Glomerular visceral epithelial cell (primary cell): ENCODE measurements at regions not wholly inside any gene's neighbourhood (a gene's known extent, or its start where the extent isn't known, plus 50 kb on each side); places are given as distances from the start of the nearest gene placed in this dataset.

Source experiments
- DNase-seq: peaks from one replicate; pipeline ENCODE4 v3.0.0-alpha.2; 2016; ENCODE audit errors: extremely low spot score

DNA sequence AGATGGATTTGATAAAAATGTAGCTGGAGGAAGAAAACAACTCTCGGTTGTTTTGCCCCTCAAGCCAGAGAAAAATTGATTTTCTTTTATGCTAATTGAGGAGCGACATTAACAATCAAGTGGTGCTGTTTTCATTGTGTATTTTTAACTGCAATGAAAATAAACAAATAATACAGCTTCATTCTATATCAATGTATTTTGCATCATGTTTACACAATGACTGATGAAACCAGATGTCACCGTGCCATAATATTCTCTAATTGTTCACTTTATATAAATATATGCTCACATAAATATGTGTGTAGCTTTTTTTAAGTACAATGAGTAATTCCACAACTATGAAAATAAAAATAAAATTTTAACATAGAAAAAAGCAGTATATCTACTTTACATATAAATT is 139.0 kb upstream of the PRDM9 start:
- no peak for DNase-seq

DNA sequence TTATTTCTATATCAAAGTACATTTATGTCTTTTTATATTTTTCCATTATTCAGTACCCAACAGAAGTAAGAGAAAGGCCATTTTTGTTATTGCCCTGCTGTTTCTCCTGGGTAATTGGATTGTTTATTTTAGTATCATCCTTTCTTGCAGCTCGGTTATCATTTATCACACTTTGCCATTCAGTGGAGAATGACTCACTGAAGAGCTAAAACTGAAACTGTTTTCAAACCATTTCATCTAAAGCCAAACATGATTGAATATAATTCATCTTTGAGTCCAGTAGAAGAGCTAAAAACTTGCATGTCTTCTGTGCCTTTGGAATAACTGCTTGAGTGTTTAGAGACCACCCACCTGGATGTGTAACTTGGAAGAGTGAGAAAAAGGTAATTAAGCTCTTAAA is 139.5 kb upstream of the PRDM9 start:
- DNase-seq: no peak

DNA sequence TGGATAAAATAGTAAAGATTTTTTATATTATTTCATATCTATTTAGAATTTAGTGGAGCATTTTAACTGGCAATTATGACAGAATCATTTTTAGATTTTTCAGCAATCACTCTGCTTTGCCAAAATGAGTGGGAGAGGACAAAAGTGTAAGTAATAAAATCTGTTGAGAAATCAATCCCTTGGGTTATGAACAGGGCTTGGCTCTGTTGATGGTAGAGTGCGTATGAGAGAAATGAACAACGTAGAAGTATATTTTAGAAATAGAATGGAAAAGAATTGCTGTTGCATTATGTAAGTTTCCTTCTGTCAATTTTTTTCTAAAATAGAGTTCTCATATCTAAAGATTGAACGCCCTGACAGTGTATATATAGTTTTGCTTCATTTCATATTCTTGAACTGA is 154.1 kb upstream of the PRDM9 start:
- no peak for DNase-seq

DNA sequence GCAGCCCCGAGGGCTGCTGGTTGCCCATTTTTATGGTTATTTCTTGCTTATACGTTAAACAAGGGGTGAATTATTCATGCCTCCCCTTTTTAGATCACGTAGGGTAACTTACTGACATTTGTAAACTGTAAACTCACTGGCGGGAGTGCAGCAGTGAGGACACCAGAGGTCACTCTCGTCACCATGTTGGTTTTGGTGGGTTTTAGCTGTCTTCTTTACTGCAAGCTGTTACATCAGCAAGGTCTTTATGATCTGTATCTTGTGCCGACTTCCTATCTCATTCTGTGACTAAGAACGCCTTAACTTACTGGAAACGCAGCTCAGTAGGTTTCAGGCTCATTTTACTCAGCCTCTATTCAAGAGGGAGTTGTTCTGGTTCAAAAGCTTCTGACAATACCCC is 155.0 kb upstream of the PRDM9 start:
- no peak for DNase-seq

DNA sequence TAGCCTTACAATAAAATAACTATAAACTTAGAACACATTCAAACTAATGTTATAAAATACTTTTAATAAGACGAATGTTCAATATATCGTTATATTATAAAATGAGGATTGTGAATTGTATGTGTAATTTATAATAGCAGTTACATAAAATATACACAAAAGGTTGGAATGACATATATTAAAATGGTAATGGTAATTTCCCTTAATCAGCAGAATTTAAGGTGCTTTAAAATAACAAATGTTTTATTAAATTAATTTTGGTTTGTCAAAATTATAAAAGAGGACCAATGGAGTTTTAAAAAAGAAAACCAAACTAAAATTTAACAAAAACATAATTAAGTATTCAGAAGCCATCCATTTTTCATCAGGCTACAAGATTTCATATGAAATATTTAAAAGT is 164.3 kb upstream of the PRDM9 start:
- DNase-seq: no peak

DNA sequence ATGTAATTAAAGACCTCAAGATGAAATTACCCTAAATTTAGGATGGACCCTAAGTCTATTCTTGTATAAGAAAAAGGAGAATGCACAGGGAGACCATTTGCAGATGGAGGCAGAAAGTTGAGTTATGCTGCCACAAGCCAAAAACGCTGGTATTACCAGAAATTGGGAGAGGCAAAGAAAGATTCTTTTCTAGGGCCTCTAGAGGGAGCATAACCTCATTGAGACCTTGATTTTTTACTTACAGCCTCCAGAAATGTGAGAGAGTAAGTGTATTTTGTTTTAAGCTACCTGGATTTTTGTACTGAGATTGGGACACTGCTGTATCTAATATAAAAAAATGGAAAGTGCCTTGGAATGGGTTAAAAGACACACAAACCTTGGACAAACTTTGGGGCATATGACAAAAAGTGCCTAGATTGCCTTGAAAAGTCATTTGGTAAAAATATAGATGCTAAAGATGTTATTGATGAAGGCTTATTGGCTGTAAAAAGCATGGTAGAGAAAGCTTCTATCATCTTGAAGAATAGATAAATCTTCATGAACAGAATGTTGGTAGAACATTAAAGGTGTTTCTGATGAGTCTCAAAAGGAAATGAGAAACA is 174.7 kb upstream of the PRDM9 start:
- DNase-seq: no peak

DNA sequence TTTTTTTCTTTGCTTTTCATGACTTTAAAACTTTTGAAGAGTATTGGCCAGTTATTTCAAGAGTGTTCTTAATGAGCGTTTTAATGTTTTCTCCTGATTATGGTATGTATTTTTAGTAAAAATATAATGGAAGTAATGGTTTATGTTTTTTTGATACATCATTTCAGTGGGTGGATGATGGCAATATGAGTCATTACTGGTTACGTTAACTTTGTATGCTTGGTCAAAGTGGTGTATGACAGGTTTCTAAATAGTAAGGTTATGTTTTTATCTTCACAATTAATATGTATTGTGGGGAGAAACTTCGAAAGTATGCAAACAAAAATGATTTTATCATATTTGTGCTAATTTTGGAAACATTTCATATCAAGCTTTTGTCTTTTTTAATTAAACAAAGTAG is 176.7 kb upstream of the PRDM9 start:
- no peak for DNase-seq

DNA sequence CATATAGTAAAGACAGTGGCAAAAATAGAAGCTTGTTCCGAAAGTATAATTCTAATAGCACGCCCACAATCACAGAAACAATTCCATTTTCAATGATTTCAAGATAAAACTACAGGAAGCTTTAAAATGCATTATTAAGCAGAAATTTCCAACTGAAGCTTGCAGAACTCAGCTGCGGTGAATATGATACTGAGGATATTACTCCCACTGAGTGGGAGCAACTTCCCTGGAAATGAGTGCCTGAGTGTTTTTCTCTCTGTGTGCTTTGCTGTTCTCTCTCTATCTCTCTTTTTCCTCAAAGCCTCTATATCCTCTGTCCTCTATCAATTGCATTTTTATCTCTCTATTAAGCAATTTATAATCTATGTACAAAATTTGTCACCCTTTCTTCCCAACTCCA is 187.5 kb upstream of the PRDM9 start:
- DNase-seq: no peak

DNA sequence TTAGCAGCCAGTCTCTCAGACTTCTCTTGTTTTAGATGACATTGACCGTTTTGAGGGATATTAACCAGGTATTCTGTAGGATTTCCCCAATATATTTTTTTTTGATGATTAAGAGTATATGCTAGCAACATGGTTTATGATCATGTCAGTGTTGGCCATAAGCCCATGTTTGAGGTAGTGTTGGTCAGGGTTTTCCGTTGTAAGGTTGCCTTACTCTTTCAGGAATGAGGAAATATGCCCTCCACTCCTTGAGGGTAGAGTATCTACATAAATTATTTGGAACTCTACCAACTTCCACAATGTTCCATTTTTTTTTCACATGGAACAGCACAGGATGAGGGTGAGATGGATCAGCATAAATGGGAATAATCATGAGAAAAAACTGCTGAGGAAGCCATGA is 188.4 kb upstream of the PRDM9 start:
- peak; percentile 23 for DNase-seq

DNA sequence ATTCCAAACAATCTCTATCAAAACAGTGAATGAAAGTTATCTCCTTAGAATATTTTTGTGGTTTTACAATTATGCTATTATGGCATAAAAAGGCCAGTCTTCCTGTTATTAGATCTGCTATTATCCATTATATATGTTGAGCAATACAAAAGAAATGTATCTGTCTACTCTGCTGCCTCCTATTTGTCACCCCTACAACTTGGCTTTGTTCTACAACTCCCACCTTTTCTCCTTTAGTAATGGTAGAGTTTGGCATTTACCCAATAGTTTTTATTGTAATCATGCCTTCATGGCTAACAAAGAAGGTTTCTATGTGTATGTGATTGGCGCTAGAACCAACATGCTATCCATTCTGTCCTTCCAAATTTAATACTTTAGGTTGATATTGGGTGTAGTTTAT is 189.2 kb upstream of the PRDM9 start:
- no peak for DNase-seq

DNA sequence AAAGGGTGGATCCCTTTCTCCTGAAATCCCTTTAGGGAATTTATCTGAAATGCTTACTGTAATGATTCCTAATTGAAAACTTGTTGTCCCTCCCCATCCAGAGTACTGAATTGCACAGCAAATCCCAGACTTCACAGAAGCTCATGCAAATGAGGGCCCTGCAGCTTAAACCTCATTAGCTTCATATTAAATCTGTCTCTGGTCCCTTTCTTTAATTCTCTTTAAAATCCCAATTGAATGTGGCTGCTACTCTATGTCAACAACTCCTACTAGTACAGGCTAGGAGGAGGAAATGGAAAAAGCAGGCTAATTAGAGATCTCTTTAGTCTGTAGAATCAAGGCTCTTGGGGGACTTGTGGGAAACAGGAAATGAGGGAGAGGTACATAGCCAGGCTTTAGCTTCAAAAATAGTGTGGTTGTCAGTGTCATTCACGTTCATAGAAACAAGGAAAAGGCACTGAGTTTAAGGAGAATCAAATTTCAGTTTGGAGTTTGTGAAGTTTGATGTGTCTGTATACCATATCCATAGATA is 191.3 kb upstream of the PRDM9 start:
- DNase-seq: no peak

DNA sequence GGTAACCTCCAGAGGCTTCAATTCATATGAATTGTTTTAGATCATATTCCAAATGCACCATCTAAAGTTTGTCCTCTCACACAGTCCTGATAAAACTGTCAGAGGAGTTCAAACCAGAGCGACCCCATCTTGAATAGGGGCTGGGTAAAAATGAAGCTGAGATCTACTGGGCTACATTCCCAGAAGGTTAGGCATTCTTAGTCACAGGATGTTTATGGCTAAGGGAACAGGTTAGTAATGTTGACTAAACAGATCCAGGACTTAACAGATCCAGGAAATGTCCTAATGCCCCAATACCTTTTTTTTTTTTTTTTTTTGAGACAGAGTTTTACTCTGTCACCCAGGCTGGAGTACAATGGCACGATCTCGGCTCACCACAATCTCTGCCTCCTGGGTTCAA is 192.6 kb upstream of the PRDM9 start:
- peak; percentile 6 for DNase-seq

DNA sequence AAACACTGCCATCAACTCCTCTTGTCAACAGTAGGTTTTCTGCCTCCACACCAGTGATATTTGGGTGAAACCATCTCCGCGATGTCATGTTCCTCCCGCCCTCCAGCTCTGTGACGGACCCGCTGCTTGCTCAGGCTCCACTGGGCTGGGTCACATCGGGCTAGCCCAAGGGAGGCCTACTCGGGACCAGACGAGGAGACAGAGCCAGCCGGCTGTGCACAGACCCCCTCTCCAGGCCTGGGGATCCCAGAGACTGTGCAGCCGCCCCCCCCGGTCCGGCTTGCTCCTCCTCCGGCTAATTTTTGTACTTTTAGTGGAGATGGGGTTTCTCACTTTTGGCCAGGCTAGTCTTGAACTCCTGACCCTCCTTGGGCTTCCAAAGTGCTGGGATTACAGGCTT is 202.4 kb upstream of the PRDM9 start:
- DNase-seq: no peak

DNA sequence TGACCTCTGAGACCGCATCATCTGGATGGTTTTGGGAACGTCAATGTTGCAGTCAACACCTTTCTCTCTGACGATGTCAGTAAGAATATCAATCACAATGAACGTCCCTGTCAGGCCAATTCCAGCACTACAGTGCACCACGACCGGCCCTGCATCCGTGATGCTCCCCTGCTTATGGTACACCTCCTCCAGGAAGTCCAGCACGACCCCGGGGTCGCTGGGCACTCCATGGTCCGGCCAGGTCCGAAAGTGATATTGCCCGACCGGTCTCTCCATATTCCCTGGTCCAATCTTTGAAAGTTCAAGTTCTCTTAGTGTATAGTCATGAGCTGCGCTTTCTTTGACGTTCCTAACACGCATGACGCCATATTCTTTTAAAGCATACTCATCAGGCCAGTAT is 203.6 kb upstream of the PRDM9 start:
- DNase-seq: no peak

DNA sequence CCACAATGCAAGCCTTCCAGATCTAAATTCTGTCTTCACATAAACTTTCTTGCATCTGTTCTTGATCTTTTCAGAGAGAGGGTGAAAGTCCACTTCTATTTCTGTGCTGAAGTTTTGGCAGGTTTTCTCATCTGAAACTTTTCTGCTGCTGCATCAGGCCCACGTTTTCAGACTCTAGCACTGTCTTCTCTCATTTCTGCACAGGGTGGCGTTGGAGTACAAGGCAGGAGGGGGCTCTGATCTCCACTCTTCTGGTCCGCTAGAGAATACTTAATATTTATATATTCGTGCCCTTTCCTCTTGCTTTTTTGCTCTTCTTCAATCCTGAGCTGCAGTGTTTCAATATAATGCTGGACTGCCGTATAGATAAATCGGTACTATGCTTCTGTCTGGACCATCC is 204.0 kb upstream of the PRDM9 start:
- DNase-seq: no peak

DNA sequence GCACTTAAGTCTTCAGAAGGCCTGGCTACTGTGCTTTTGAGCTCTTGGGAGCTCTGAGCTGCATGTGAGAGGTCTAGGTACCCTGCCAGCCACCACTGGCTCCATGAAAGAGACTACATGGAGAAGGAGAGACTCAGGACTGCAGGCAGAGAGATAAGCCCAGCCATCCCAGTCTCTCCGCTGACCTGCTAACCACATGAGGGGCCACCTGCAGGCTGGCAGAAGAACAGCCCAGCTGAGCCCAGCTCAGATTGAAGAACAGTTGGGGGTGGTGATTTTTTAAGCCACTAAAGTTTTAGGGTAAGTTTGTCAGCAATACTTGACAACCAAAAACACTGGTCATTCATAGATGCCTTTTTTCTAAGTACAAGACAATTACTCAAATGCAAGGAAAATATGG is 205.0 kb upstream of the PRDM9 start:
- no peak for DNase-seq

DNA sequence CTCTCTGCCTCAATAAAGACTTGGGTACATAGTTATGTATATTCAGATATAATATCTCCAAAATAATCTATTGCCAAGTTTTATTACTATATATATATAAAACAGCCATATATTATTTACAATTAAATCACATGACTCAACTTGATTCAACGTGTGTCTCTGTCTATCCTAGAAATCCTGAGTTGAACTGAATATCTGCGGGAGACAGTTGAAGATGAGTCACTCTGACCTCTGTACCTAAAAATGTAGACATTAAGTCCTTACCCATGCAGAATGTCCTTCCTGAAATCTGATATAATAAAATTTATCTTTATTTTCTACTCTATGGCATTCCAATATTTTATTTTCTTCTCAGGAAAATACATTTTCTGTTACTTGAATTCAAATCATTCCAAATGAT is 218.2 kb upstream of the PRDM9 start:
- no peak for DNase-seq

DNA sequence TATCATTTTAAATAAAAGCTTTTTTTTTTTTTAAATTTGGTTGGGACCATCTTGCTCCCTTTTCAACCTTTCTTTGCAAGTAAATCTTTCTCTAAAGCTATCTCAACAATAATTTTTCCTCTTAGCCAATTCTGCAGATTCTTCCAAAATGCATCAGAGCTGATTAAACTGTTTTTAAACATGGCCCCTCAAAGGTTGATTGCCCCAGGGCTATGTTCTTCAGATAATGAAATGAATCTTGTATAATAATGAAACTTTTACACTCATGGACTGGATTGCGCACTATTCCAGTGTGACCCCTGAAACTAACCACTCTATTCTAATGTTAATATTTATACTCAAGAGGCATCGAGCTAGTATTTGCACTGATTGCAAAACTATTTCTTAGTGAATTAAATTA is 222.8 kb upstream of the PRDM9 start:
- no peak for DNase-seq

DNA sequence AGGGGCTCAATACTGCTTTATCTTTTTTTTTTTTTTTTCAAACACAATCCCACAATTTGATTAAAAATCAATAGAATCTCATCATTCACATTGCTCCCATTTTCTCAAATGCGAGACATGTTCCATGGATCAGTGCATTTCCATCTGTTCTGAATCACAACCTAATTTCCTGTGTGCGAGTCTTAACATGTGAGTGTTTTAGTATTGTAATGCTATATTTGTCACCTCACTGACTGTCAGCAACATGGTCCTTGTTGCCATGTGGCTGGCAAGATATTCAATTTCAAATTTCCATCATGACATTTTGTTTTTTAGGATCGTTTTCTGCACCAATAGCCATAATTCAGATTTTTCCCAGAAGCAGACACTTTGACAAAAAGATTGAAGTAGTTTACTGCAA is 233.2 kb upstream of the PRDM9 start:
- DNase-seq: no peak

DNA sequence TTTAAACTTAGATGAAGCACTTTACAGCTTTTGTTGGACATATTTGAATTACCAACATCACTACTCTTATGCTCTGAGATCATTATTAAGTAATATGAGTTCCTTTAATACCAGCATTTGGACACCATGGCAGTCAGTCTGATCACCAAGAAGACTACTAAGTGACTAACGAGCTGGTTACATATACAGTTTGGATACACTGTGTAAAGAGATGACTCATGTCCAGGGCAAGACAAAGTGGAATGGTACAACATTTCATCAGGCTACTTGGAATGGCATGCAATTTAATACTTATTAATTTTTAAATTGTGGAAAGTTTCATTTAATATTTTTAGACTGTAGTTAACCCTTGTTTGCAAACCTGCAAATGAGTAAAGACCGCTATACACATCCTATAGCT is 237.4 kb upstream of the PRDM9 start:
- DNase-seq: no peak

DNA sequence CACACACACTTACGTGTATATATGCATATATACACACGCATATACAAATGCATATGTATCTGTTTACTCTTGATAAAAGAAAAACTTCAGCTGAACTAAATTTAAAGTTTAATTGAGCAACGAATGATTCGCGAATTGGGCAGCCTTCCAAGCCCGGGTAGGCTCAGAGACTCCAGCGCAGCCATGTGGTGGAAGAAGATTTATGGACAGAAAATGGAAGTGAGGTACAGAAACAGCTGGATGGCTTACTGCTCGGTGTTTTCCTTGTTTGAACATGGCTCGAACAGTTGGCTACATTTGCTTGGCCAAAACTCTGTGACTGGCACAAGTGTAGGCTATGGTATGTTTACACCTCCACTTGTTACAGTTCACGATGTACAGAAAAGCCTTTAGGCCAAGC is 239.3 kb upstream of the PRDM9 start:
- no peak for DNase-seq

DNA sequence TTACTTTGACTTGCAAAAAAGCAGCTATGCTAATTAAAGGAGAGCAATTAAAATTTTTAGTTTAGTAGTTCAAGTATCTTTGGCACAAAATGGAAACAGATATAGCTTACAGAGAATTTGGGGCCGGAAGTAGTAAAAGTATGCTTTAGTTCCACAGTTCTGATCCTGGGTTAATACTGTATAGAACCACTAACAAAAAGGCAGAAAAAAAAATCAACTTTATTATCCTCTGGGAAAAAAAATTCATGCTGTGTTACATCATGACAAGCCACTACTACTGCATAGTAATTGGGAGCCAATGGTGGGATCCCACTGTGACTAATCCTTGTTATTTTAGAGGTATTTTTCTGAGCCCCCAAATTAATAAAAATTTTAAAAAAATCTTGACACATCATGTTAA is 246.8 kb upstream of the PRDM9 start:
- no peak for DNase-seq

DNA sequence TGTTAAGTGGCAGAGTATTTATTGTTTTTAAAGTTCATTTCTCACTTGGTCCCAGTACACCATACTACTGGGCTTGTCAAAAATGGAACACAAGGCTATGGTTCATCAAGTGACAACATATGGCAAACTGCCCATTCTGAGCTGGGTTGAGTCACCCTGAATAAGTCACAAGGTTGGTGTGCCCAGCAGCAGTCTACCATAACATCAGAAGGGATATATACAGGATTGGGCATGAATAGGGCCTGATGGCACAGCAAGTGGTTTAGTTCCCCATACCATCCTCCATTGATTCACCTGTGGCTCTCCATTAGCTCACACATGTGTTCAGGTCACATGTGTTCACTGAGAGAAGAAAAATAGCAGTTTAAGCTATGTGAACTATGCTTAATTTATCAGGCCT is 249.8 kb upstream of the PRDM9 start:
- DNase-seq: peak; percentile 25

DNA sequence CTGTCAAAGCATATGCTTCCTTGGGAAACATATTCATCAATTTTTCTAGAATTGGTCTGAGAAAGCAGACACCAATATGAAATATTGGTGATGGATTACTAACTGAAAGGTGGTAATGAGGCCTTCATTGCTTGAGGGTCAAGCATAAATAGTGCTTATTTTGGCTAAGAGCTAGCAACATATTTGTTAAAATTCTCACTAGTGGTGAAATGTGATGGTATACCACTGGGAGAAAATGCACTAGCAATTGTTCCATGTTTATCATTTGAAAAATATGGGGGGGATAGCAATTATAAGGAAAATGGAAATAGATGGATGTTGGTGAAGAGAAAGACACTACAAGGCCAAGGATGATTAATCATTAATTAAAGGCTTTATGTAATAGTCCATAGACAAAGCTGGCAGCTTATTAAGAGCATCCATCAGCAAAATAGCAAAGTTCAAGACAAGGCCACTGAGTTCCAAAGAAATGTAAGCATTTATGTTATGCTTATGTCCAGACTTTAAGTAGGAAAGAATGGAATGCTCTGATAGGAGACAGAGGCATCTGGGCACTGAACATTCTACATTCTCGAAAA is 253.7 kb upstream of the PRDM9 start:
- no peak for DNase-seq
